Endothelial cell of umbilical vein (primary cell): ENCODE measurements at regions not wholly inside any gene's neighbourhood (a gene's known extent, or its start where the extent isn't known, plus 50 kb on each side); places are given as distances from the start of the nearest gene placed in this dataset.

Source experiments
- BruUV-seq: library from RNA; stranded (reverse); fragments of 400-500 nt; replicated peaks from 2 replicates; lab custom pipeline; 2021; lab: Mats Ljungman, UMichigan
- CTCF ChIA-PET: fragments of 300-600, 350-600 bp; sonication (Branson Sonifier 250); formaldehyde crosslinking; loops from one replicate; lab custom pipeline; 2021; ENCODE audit warnings: antibody characterized with exemption, inconsistent platforms; lab: Charles Lee
- POLR2A ChIA-PET: fragments of 300-600, 350-600 bp; sonication (Branson Sonifier 250); formaldehyde crosslinking; loops from one replicate; lab custom pipeline; 2021; ENCODE audit warnings: antibody characterized with exemption, inconsistent platforms; lab: Charles Lee
- DNase-seq: peaks from one replicate; pipeline ENCODE4 v3.0.0-alpha.2; 2011; ENCODE audit warnings: low read depth, low spot score
- FAIRE-seq: peaks from 2 replicates; lab custom pipeline; 2011; peaks lifted over from hg19 to GRCh38; lab: Jason Lieb, UNC
- H2AFZ ChIP-seq: 2 replicates; pipeline ENCODE4 v1.6.0; 2012; ENCODE audit warnings: low read depth, low read length, control low read depth, inconsistent platforms
- H3K27ac ChIP-seq: 2 replicates; pipeline ENCODE4 v1.5.1; 2011; ENCODE audit warnings: low read depth, mild to moderate bottlenecking, control low read depth, low read length, moderate library complexity; ENCODE audit not compliant: insufficient read depth
- H3K27me3 ChIP-seq, 2 experiments: 2 replicates each; pipeline versions ENCODE4 v1.6.0 to v1.6.1; 2011; ENCODE audit warnings: low read length in 2 of 2, mixed read lengths in 1 of 2; ENCODE audit not compliant: control insufficient read depth in 2 of 2, insufficient read depth in 2 of 2
- H3K36me3 ChIP-seq, 2 experiments: 2 replicates in 1 of 2; 3 replicates in 1 of 2; pipeline ENCODE4 v1.5.1; 2011; ENCODE audit warnings: low read length in 2 of 2, mild to moderate bottlenecking in 1 of 2, moderate library complexity in 1 of 2; ENCODE audit not compliant: control insufficient read depth in 2 of 2, insufficient read depth in 2 of 2; ENCODE audit errors: extremely low read depth in 1 of 2
- H3K4me1 ChIP-seq: 3 replicates; pipeline ENCODE4 v1.5.1; 2011; ENCODE audit warnings: mild to moderate bottlenecking, low read length; ENCODE audit not compliant: control insufficient read depth, insufficient read depth; ENCODE audit errors: extremely low read depth
- H3K4me2 ChIP-seq: 2 replicates; pipeline ENCODE4 v1.6.1; 2011; ENCODE audit warnings: low read length, control low read depth, mixed read lengths; ENCODE audit not compliant: insufficient read depth
- H3K4me3 ChIP-seq, 3 experiments: fragments of 200-600 bp in 1 of 3; sonication (generic), shearing (Covaris generic) in 1 of 3; replicated peaks in 1 of 3; 2 replicates each; pipeline ENCODE4 v1.5.1; 2011 to 2016; ENCODE audit warnings: control low read depth in 3 of 3, low read length in 3 of 3, mild to moderate bottlenecking in 2 of 3, inconsistent platforms in 1 of 3, low read depth in 1 of 3, moderate library complexity in 1 of 3; ENCODE audit not compliant: insufficient read depth in 1 of 3
- H3K79me2 ChIP-seq: 2 replicates; pipeline ENCODE4 v1.6.0; 2012; ENCODE audit warnings: low read length, inconsistent platforms; ENCODE audit not compliant: control insufficient read depth, insufficient read depth
- H3K9ac ChIP-seq: replicated peaks from 2 replicates; pipeline ENCODE3; 2011; ENCODE audit warnings: low read length, control low read depth; ENCODE audit not compliant: insufficient read depth; ENCODE audit errors: extremely low read depth
- H3K9me1 ChIP-seq: replicated peaks from 3 replicates; pipeline ENCODE4 v1.6.0; 2011; ENCODE audit warnings: mild to moderate bottlenecking, low read length; ENCODE audit not compliant: control insufficient read depth, insufficient read depth; ENCODE audit errors: extremely low read depth
- H3K9me3 ChIP-seq: replicated peaks from 2 replicates; pipeline ENCODE4 v1.5.1; 2012; ENCODE audit warnings: low read length, inconsistent platforms; ENCODE audit not compliant: control insufficient read depth, insufficient read depth
- H4K20me1 ChIP-seq: replicated peaks from 2 replicates; pipeline ENCODE3; 2011; ENCODE audit warnings: mild to moderate bottlenecking, low read length; ENCODE audit not compliant: control insufficient read depth, insufficient read depth; ENCODE audit errors: extremely low read depth
- EZH2 ChIP-seq: IDR thresholded peaks from 2 replicates; pipeline ENCODE4 v1.6.1; 2012; ENCODE audit warnings: borderline replicate concordance, low read depth, mild to moderate bottlenecking, moderate library complexity, low read length, inconsistent platforms; ENCODE audit not compliant: severe bottlenecking
- FOS ChIP-seq: IDR thresholded peaks from 2 replicates; pipeline ENCODE4 v1.6.1; 2011; ENCODE audit warnings: mild to moderate bottlenecking, low read length, moderate library complexity, borderline replicate concordance; ENCODE audit not compliant: insufficient read depth
- GATA2 ChIP-seq: IDR thresholded peaks from 2 replicates; pipeline ENCODE4 v1.7.0; 2011; ENCODE audit warnings: low read depth, mild to moderate bottlenecking, moderate library complexity, mixed read lengths, low read length; ENCODE audit not compliant: insufficient read length, insufficient read depth
- JUN ChIP-seq: IDR thresholded peaks from 2 replicates; pipeline ENCODE4 v1.6.1; 2011; ENCODE audit warnings: borderline replicate concordance, low read depth; ENCODE audit not compliant: insufficient read length, insufficient read depth
- MYC ChIP-seq: IDR thresholded peaks from one replicate; pipeline ENCODE4 v1.6.1; 2011; ENCODE audit warnings: mild to moderate bottlenecking, low read depth, low read length
- POLR2A ChIP-seq: IDR thresholded peaks from 2 replicates; pipeline ENCODE4 v1.6.1; 2012; ENCODE audit warnings: low read depth, mild to moderate bottlenecking, control low read depth, low read length
- POLR2AphosphoS5 ChIP-seq: IDR thresholded peaks from 2 replicates; pipeline ENCODE4 v1.6.1; 2012; ENCODE audit warnings: low read depth, mild to moderate bottlenecking, control low read depth, low read length, moderate library complexity; ENCODE audit not compliant: insufficient read depth
- dilution Hi-C: fragments of 300-500 bp; cut with MboI; formaldehyde crosslinking; loops from one replicate; pipeline ENCODE4 v1.15.0; 2019; ENCODE audit warnings: low sequenced_read_pairs; ENCODE audit not compliant: extremely low pct_ligation_motif_present
- intact Hi-C: fragments of 100-400 bp; cut with micrococcal nuclease; formaldehyde crosslinking; loops from one replicate; pipeline ENCODE4 v1.10.0; 2022
- TF ChIP-seq, protein P1 (sequence below), 2 donors: IDR thresholded peaks; 1 replicate in 1 of 2; 2 replicates in 1 of 2; pipeline ENCODE4 v1.5.1; 2011; ENCODE audit warnings: low read length in 2 of 2, mild to moderate bottlenecking in 2 of 2, moderate library complexity in 2 of 2, control low read depth in 1 of 2, inconsistent platforms in 1 of 2, low read depth in 1 of 2; ENCODE audit not compliant: insufficient read depth in 1 of 2; ENCODE audit errors: extremely low read depth in 1 of 2
- TF ChIP-seq, protein P2 (sequence below): IDR thresholded peaks from 2 replicates; pipeline ENCODE4 v1.6.1; 2011; ENCODE audit not compliant: insufficient read depth, insufficient read length

DNA sequence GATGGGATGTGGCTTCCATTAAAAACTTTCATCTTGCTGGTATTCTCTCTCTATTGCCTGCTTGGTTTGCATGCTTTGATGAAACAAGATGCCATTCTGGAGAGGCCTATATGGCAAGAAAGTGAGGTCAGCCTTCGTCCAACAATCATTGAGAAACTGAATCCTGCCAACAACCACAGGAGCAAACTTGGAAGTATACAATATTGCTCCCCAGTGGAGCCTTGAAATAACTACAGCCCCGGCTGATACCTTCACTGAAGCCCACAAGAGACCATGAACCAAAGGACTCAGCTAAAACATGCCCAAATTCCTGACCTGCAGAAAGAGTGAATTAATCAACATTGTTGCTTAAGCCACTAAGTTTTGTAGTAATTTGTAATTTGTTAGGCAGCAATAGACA is 82.5 kb upstream of the FGF14 start:
- DNase-seq: no peak
- no peaks in the 10 kb centered on the region for H3K27me3 ChIP-seq
- dilution Hi-C loops: no loop called here
- no peaks in the 10 kb centered on the region for H3K9me3 ChIP-seq
- POLR2A ChIA-PET: no interaction called here
- no peaks in the 10 kb centered on the region for H4K20me1 ChIP-seq
- FAIRE-seq: no peak
- no peak overlapping the region for H2AFZ ChIP-seq
- H3K27ac ChIP-seq: no peak overlapping the region
- no peaks in the 10 kb centered on the region for H3K79me2 ChIP-seq
- no peak overlapping the region for H3K4me3 ChIP-seq
- H3K36me3 ChIP-seq: no peaks in the 10 kb centered on the region
- H3K9me1 ChIP-seq: no peaks in the 10 kb centered on the region
- no peak overlapping the region for H3K9ac ChIP-seq
- no TSS peak for BruUV-seq
- no peaks in the 10 kb centered on the region for H3K4me1 ChIP-seq
- no peak overlapping the region for H3K4me2 ChIP-seq
- TF ChIP-seq FOS: no peak
- TF ChIP-seq, protein P1, sequence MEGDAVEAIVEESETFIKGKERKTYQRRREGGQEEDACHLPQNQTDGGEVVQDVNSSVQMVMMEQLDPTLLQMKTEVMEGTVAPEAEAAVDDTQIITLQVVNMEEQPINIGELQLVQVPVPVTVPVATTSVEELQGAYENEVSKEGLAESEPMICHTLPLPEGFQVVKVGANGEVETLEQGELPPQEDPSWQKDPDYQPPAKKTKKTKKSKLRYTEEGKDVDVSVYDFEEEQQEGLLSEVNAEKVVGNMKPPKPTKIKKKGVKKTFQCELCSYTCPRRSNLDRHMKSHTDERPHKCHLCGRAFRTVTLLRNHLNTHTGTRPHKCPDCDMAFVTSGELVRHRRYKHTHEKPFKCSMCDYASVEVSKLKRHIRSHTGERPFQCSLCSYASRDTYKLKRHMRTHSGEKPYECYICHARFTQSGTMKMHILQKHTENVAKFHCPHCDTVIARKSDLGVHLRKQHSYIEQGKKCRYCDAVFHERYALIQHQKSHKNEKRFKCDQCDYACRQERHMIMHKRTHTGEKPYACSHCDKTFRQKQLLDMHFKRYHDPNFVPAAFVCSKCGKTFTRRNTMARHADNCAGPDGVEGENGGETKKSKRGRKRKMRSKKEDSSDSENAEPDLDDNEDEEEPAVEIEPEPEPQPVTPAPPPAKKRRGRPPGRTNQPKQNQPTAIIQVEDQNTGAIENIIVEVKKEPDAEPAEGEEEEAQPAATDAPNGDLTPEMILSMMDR (IDR thresholded peaks at IDR 0.05; ENCODE audit: extremely low read depth in 1 of 2, insufficient read depth in 1 of 2, low read depth in 1 of 2, low read length in 2 of 2): no peak
- TF ChIP-seq GATA2: no peak
- TF ChIP-seq POLR2A: no peak
- CTCF ChIA-PET: interaction anchor here (1.6 kb wide), 1 partner anchor 346 kb away, joined by 4 read pairs; no protein-coding TSS in a partner anchor
- intact Hi-C loops: no loop called here

DNA sequence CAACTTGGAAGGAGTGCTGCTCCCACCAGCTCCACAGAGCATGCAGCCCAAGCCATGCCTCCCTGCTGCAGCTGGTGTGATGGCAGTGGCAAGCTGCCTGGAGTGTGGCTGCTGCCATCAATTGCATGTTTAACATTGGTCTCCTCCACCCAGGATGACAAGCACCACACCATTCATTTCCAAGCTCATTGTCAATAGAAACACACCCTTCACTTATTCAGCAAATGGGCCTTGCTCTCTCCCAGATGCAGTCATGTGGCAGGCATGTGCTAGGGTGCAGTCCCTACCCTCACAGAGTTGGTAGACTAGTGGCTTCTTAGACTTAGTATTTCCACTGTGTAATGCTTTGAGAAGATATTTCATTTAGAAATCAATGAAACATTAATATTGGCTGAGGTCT is 70.8 kb upstream of the FGF14 start:
- no peaks in the 10 kb centered on the region for H3K4me1 ChIP-seq
- no peaks in the 10 kb centered on the region for H3K27me3 ChIP-seq
- no peaks in the 10 kb centered on the region for H3K36me3 ChIP-seq
- H3K79me2 ChIP-seq: no peaks in the 10 kb centered on the region
- dilution Hi-C loops: no loop called here
- no peak overlapping the region for H3K4me2 ChIP-seq
- no peaks in the 10 kb centered on the region for H3K9me3 ChIP-seq
- no peak overlapping the region for H3K27ac ChIP-seq
- no TSS peak for BruUV-seq
- H3K9ac ChIP-seq: no peak overlapping the region
- H4K20me1 ChIP-seq: no peaks in the 10 kb centered on the region
- DNase-seq (no peak), FAIRE-seq (no peak)
- TF ChIP-seq GATA2 (no peak), POLR2AphosphoS5 (no peak), JUN (no peak), EZH2 (no peak), MYC (no peak), POLR2A (no peak), FOS (no peak)
- TF ChIP-seq, protein P2, sequence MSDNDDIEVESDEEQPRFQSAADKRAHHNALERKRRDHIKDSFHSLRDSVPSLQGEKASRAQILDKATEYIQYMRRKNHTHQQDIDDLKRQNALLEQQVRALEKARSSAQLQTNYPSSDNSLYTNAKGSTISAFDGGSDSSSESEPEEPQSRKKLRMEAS: no peak
- TF ChIP-seq, protein P1 (IDR thresholded peaks at IDR 0.05; ENCODE audit: extremely low read depth in 1 of 2, insufficient read depth in 1 of 2, low read depth in 1 of 2, low read length in 2 of 2): no peak
- CTCF ChIA-PET: no interaction called here
- no peak overlapping the region for H3K4me3 ChIP-seq
- intact Hi-C loops: no loop called here
- POLR2A ChIA-PET: no interaction called here
- H3K9me1 ChIP-seq: no peaks in the 10 kb centered on the region
- H2AFZ ChIP-seq: no peak overlapping the region
